A673 (cell line): ENCODE measurements at regions not wholly inside any gene's neighbourhood (a gene's known extent, or its start where the extent isn't known, plus 50 kb on each side); places are given as distances from the start of the nearest gene placed in this dataset.

ENCODE experiments used
- CTCF ChIP-seq: fragments of 300-800, 200-600 bp; sonication (generic); conservative IDR thresholded peaks from 2 replicates; pipeline ENCODE4 v1.5.1; 2017; ENCODE audit warnings: low read depth, mild to moderate bottlenecking, antibody characterized with exemption, low read length, moderate library complexity, mixed read lengths
- EZH2 ChIP-seq: fragments of 200-600 bp; sonication (generic); IDR thresholded peaks from 2 replicates; pipeline ENCODE4 v1.6.1; 2017; ENCODE audit warnings: borderline replicate concordance, low read depth, mild to moderate bottlenecking, mixed read lengths, antibody characterized with exemption, low read length; ENCODE audit not compliant: poor library complexity, severe bottlenecking

- TF ChIP-seq CTCF (no peak), EZH2 (no peak)
These were observed 409.0 kb downstream of the LPIN1 start for GRCh38 chr2:12155303-12156051.
